ENCODE measurements at regions not wholly inside any gene's neighbourhood (a gene's known extent, or its start where the extent isn't known, plus 50 kb on each side); places are given as distances from the start of the nearest gene placed in this dataset.
"Not testable (repeated sequence)": the region's sequence is repeated elsewhere in the genome, so short reads cannot be mapped to it uniquely, and the experiment has no call there.

GRCh38 chr16:59469266-59469665 lies 735.1 kb upstream of the GOT2 start:
- TF ChIP-seq, protein P1, sequence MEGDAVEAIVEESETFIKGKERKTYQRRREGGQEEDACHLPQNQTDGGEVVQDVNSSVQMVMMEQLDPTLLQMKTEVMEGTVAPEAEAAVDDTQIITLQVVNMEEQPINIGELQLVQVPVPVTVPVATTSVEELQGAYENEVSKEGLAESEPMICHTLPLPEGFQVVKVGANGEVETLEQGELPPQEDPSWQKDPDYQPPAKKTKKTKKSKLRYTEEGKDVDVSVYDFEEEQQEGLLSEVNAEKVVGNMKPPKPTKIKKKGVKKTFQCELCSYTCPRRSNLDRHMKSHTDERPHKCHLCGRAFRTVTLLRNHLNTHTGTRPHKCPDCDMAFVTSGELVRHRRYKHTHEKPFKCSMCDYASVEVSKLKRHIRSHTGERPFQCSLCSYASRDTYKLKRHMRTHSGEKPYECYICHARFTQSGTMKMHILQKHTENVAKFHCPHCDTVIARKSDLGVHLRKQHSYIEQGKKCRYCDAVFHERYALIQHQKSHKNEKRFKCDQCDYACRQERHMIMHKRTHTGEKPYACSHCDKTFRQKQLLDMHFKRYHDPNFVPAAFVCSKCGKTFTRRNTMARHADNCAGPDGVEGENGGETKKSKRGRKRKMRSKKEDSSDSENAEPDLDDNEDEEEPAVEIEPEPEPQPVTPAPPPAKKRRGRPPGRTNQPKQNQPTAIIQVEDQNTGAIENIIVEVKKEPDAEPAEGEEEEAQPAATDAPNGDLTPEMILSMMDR (IDR thresholded peaks at IDR 0.05) = no peak
- no peak for TF ChIP-seq POLR2A (IDR thresholded peaks at IDR 0.05)
- WGBS, 2 donors = 71 to 77% methylated on average over 1 of the region's 1 CpG
- DNase-seq (ENCODE audit: low spot score in 2 of 2) = no peak
- intact Hi-C loops (cut with DNase I; ENCODE audit: low total_unique reads) = no loop called here
- no peak overlapping the region for H3K4me3 ChIP-seq (ENCODE audit: low read depth, poor library complexity, severe bottlenecking)

DNA sequence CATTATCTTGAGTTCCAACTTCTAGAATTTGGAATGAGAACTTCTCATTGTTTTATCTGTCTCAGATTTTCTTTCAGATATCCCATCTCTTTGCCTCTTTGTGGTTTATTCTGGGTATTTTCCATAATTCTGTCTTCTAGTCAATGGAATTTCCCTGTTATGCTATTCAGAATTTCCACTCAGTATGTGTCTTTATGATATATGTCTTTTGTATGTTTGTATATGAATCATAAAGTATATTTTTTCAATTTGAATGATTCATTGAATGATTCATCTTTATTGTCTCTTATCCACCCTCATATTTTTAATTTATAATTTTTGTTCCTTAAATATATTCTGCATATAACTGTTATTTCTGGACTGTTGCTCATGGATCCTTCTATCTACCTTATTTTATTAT lies 729.7 kb upstream of the GOT2 start:
- intact Hi-C loops (cut with DNase I; ENCODE audit: low total_unique reads) = no loop called here
- DNase-seq (ENCODE audit: low spot score in 2 of 2) = no peak
- no peak for TF ChIP-seq POLR2A (IDR thresholded peaks at IDR 0.05)
- TF ChIP-seq, protein P1 (IDR thresholded peaks at IDR 0.05) = no peak
- no peak overlapping the region for H3K4me3 ChIP-seq (ENCODE audit: low read depth, poor library complexity, severe bottlenecking)

DNA sequence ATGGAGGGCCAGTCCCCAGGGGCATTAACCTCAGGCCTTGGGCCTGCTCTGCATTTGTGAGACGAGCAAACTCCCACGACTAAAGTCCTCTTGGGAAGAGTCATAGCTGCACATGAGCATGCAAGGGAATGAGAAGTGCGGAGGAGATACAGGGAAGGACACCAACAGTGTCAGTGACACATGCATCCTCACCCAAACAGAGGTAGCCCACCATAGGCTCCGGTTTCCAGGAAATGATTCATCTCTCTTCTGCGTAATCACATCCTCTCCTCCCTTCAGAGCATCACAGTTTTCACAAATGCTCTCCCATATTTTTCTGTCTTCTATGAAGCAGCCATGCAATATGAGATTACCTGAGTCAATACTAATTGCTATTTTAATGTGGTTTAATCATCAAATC lies 725.7 kb upstream of the GOT2 start:
- 85 to 91% methylated on average over 5 of the region's 5 CpGs for WGBS, 2 donors
- no peak for DNase-seq (ENCODE audit: low spot score in 2 of 2)
- H3K4me3 ChIP-seq (ENCODE audit: low read depth, poor library complexity, severe bottlenecking) = no peak overlapping the region
- TF ChIP-seq POLR2A (IDR thresholded peaks at IDR 0.05) = no peak
- TF ChIP-seq, protein P1 (IDR thresholded peaks at IDR 0.05) = no peak
- intact Hi-C loops (cut with DNase I; ENCODE audit: low total_unique reads) = no loop called here

DNA sequence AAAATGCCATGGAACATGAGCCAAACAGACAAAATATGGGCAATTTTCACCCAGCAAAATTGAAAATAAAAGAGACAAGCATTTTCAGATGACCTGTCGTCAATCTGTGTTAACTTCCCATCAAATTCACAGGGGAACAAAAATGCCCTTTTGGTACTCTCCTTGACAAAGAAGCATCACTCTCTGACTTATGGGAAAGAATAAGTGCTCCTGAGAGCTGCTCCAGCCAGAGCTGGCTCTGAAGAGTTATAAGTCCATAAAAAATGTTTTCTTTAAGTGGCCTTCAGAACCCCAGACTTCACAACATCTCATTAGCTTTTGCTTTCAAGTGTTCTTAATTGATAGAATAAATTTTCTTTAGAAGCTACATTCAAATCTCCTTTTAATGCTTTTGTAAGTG lies 721.4 kb upstream of the GOT2 start:
- no peak overlapping the region for H3K4me3 ChIP-seq (ENCODE audit: low read depth, poor library complexity, severe bottlenecking)
- intact Hi-C loops (cut with DNase I; ENCODE audit: low total_unique reads) = no loop called here
- WGBS, 2 donors = 83 to 86% methylated on average over 1 of the region's 1 CpG
- DNase-seq (ENCODE audit: low spot score in 2 of 2) = no peak
- TF ChIP-seq POLR2A (IDR thresholded peaks at IDR 0.05) = no peak
- TF ChIP-seq, protein P1 (IDR thresholded peaks at IDR 0.05) = no peak

- DNase-seq (ENCODE audit: low spot score in 2 of 2); intact Hi-C loops (cut with DNase I; ENCODE audit: low total_unique reads); H3K4me3 ChIP-seq (ENCODE audit: low read depth, poor library complexity, severe bottlenecking): not testable (repeated sequence)
- 95 to 97% methylated on average over 5 of the region's 5 CpGs for WGBS, 2 donors
Observed at GRCh38 chr16:59450513-59450912, 716.4 kb upstream of the GOT2 start.

- no peak for TF ChIP-seq POLR2A (IDR thresholded peaks at IDR 0.05)
- TF ChIP-seq, protein P1 (IDR thresholded peaks at IDR 0.05) = no peak
- no peak for DNase-seq (ENCODE audit: low spot score in 2 of 2)
Observed at GRCh38 chr16:59440502-59440901, 706.4 kb upstream of the GOT2 start.

More at GRCh38 chr16:59440502-59440901, 706.4 kb upstream of the GOT2 start:
- no peak overlapping the region for H3K4me3 ChIP-seq (ENCODE audit: low read depth, poor library complexity, severe bottlenecking)
- intact Hi-C loops (cut with DNase I; ENCODE audit: low total_unique reads) = no loop called here
- 76 to 83% methylated on average over 2 of the region's 2 CpGs for WGBS, 2 donors

Data from lower leg skin (tissue), 4 donors.